ENCODE measurements at regions not wholly inside any gene's neighbourhood (a gene's known extent, or its start where the extent isn't known, plus 50 kb on each side); places are given as distances from the start of the nearest gene placed in this dataset.

GRCh38 chr11:112471731-112472130, 211.1 kb upstream of the PLET1 start:
- no peak for DNase-seq

- DNase-seq, result no peak
Measured at GRCh38 chr11:112477152-112477551, 216.5 kb upstream of the PLET1 start.

GRCh38 chr11:112477581-112478317, 217.1 kb upstream of the PLET1 start:
- DNase-seq, result no peak

GRCh38 chr11:112478806-112479205, 218.1 kb upstream of the PLET1 start:
- no peak for DNase-seq

GRCh38 chr11:112481431-112481830, 220.8 kb upstream of the PLET1 start:
- DNase-seq, result no peak

- DNase-seq, result no peak
Measured at GRCh38 chr11:112481893-112482292, 221.2 kb upstream of the PLET1 start.

GRCh38 chr11:112485280-112485679, 224.6 kb upstream of the PLET1 start:
- DNase-seq, result no peak

GRCh38 chr11:112497826-112498225, 237.2 kb upstream of the PLET1 start:
- DNase-seq, result no peak

- no peak for DNase-seq
Measured at GRCh38 chr11:112498701-112499100, 238.0 kb upstream of the PLET1 start.

GRCh38 chr11:112499153-112499880, 238.7 kb upstream of the PLET1 start:
- no peak for DNase-seq

- DNase-seq, result no peak
Measured at GRCh38 chr11:112499881-112500204, 239.2 kb upstream of the PLET1 start.

- DNase-seq, result no peak
Measured at GRCh38 chr11:112503410-112503809, 242.8 kb upstream of the PLET1 start.

GRCh38 chr11:112504056-112504455, 243.4 kb upstream of the PLET1 start:
- DNase-seq, result no peak

GRCh38 chr11:112506852-112507251, 246.2 kb upstream of the PLET1 start:
- DNase-seq, result no peak

- no peak for DNase-seq
Measured at GRCh38 chr11:112507281-112507680, 246.6 kb upstream of the PLET1 start.

GRCh38 chr11:112508750-112509149, 248.1 kb upstream of the PLET1 start:
- DNase-seq, result no peak

- DNase-seq, result no peak
Measured at GRCh38 chr11:112509300-112509699, 248.6 kb upstream of the PLET1 start.

- DNase-seq, result no peak
Measured at GRCh38 chr11:112511271-112511670, 250.6 kb upstream of the PLET1 start.

- DNase-seq, result no peak
Measured at GRCh38 chr11:112511911-112512310, 251.3 kb upstream of the PLET1 start.

GRCh38 chr11:112513417-112513816, 252.8 kb upstream of the PLET1 start:
- no peak for DNase-seq

- no peak for DNase-seq
Measured at GRCh38 chr11:112514011-112514740, 253.5 kb upstream of the PLET1 start.

- DNase-seq, result no peak
Measured at GRCh38 chr11:112516261-112516660, 255.6 kb upstream of the PLET1 start.

- no peak for DNase-seq
Measured at GRCh38 chr11:112516755-112517154, 256.1 kb upstream of the PLET1 start.

GRCh38 chr11:112518371-112518770, 257.7 kb upstream of the PLET1 start:
- no peak for DNase-seq

Data from activated effector memory CD4-positive, alpha-beta T cell treated with anti-CD3 and anti-CD28 coated beads, Interleukin-2, amount 50 U/mL, for 16 hours (primary cell).